CD14-positive monocyte (primary cell): ENCODE measurements at regions not wholly inside any gene's neighbourhood (a gene's known extent, or its start where the extent isn't known, plus 50 kb on each side); places are given as distances from the start of the nearest gene placed in this dataset.

Experiments
- DNase-seq, 3 donors: peaks; one replicate each; pipeline ENCODE4 v3.0.0-alpha.2; 2011 to 2022
- H2AFZ ChIP-seq: 2 replicates; pipeline ENCODE4 v1.6.0; 2012; ENCODE audit warnings: mild to moderate bottlenecking, low read depth, low read length, inconsistent platforms; ENCODE audit not compliant: insufficient read depth, poor library complexity, severe bottlenecking
- H3K27ac ChIP-seq, 2 donors: 1 replicate in 1 of 2; 2 replicates in 1 of 2; pipeline ENCODE4 v1.5.1; 2012 to 2013; ENCODE audit warnings: low read length in 2 of 2, control low read depth in 1 of 2, inconsistent platforms in 1 of 2, low read depth in 1 of 2, mild to moderate bottlenecking in 1 of 2
- H3K27me3 ChIP-seq, 2 donors: one replicate each; pipeline versions ENCODE4 v1.6.0 to v1.6.1; 2011 to 2013; ENCODE audit warnings: low read length in 2 of 2; ENCODE audit not compliant: control insufficient read depth in 2 of 2, insufficient read depth in 2 of 2
- H3K36me3 ChIP-seq, 2 donors: replicated peaks in 1 of 2; 1 replicate in 1 of 2; 2 replicates in 1 of 2; pipeline versions ENCODE4 v1.5.1 to v1.6.1; 2012 to 2013; ENCODE audit warnings: low read length in 2 of 2, control low read depth in 1 of 2, inconsistent platforms in 1 of 2, mild to moderate bottlenecking in 1 of 2; ENCODE audit not compliant: insufficient read depth in 2 of 2, control insufficient read depth in 1 of 2
- H3K4me1 ChIP-seq, 2 donors: 1 replicate in 1 of 2; 2 replicates in 1 of 2; pipeline versions ENCODE4 v1.5.1 to v1.6.1; 2012 to 2013; ENCODE audit warnings: low read length in 2 of 2, control low read depth in 1 of 2, inconsistent platforms in 1 of 2, mild to moderate bottlenecking in 1 of 2, moderate library complexity in 1 of 2; ENCODE audit not compliant: insufficient read depth in 2 of 2, control insufficient read depth in 1 of 2
- H3K4me2 ChIP-seq: replicated peaks from 2 replicates; pipeline ENCODE3; 2012; ENCODE audit warnings: low read length, moderate library complexity, mild to moderate bottlenecking; ENCODE audit not compliant: poor library complexity, severe bottlenecking; ENCODE audit errors: extremely low read depth
- H3K4me3 ChIP-seq, 3 experiments: fragments of 200-600 bp in 1 of 3; sonication (generic) in 1 of 3; replicated peaks in 1 of 3; 1 replicate in 2 of 3; 2 replicates in 1 of 3; pipeline ENCODE4 v1.5.1; 2011 to 2013; ENCODE audit warnings: low read length in 3 of 3, mild to moderate bottlenecking in 3 of 3, control low read depth in 2 of 3, low read depth in 2 of 3, inconsistent platforms in 1 of 3, moderate library complexity in 1 of 3
- H3K79me2 ChIP-seq: 2 replicates; pipeline ENCODE4 v1.6.0; 2012; ENCODE audit warnings: mild to moderate bottlenecking, control low read depth, inconsistent platforms, low read length, moderate library complexity; ENCODE audit not compliant: insufficient read depth
- H3K9ac ChIP-seq: 2 replicates; pipeline ENCODE4 v1.6.0; 2017; ENCODE audit warnings: low read length, mild to moderate bottlenecking; ENCODE audit not compliant: insufficient read depth, poor library complexity, severe bottlenecking
- H3K9me3 ChIP-seq, 2 donors: replicated peaks in 1 of 2; 1 replicate in 1 of 2; 2 replicates in 1 of 2; pipeline versions ENCODE4 v1.5.1 to v1.6.1; 2012 to 2013; ENCODE audit warnings: low read length in 2 of 2, control low read depth in 1 of 2; ENCODE audit not compliant: control insufficient read depth in 1 of 2, insufficient read depth in 1 of 2
- H4K20me1 ChIP-seq: 2 replicates; pipeline ENCODE4 v1.6.0; 2012; ENCODE audit warnings: mild to moderate bottlenecking, low read length, control low read depth, moderate library complexity; ENCODE audit not compliant: insufficient read depth
- H3K27ac Mint-ChIP-seq, 7 donors: one replicate each; pipeline ENCODE4 v1.8.0; 2020; ENCODE audit warnings: mild to moderate bottlenecking in 7 of 7, mixed read lengths in 7 of 7, moderate library complexity in 6 of 7, inconsistent platforms in 2 of 7
- H3K27me3 Mint-ChIP-seq, 3 donors: one replicate each; pipeline ENCODE4 v1.8.0; 2021 to 2022; ENCODE audit warnings: low read depth in 3 of 3, mild to moderate bottlenecking in 3 of 3, mixed read lengths in 3 of 3, moderate library complexity in 3 of 3, inconsistent platforms in 1 of 3
- H3K36me3 Mint-ChIP-seq, 2 donors: one replicate each; pipeline ENCODE4 v1.8.0; 2020; ENCODE audit warnings: mixed read lengths in 2 of 2, inconsistent platforms in 1 of 2, mild to moderate bottlenecking in 1 of 2
- H3K4me1 Mint-ChIP-seq: one replicate; pipeline ENCODE4 v1.8.0; 2020; ENCODE audit warnings: mild to moderate bottlenecking, mixed read lengths
- H3K4me3 Mint-ChIP-seq, 2 donors: one replicate each; pipeline ENCODE4 v1.8.0; 2020; ENCODE audit warnings: mild to moderate bottlenecking in 2 of 2, mixed read lengths in 2 of 2, moderate library complexity in 1 of 2
- H3K9me3 Mint-ChIP-seq, 7 donors: one replicate each; pipeline ENCODE4 v1.8.0; 2020 to 2022; ENCODE audit warnings: mixed read lengths in 7 of 7, mild to moderate bottlenecking in 6 of 7, moderate library complexity in 6 of 7, inconsistent platforms in 2 of 7
- CTCF ChIP-seq: fragments of 200-600 bp; IDR thresholded peaks from one replicate; pipeline ENCODE4 v1.8.0; 2022; ENCODE audit warnings: antibody characterized with exemption, mild to moderate bottlenecking
- WGBS: methylation state at CpG from one replicate; pipeline ENCODE4 v1.1.5; 2013; ENCODE audit warnings: missing lambda C conversion rate; ENCODE audit not compliant: insufficient coverage; 5-methylcytosine and 5-hydroxymethylcytosine counted together
- intact Hi-C, 2 donors: fragments of 100-400 bp; cut with micrococcal nuclease; formaldehyde crosslinking; loops; one replicate each; pipeline versions ENCODE4 v1.15.0 to v1.15.1; 2023

- no peak overlapping the region for H3K4me2 ChIP-seq
- DNase-seq = no peak
- no peaks in the 10 kb centered on the region for H3K27me3 ChIP-seq
- no peak overlapping the region for H3K27ac ChIP-seq
- no peaks in the 10 kb centered on the region for H4K20me1 ChIP-seq
- TF ChIP-seq CTCF = no peak
- no peak overlapping the region for H3K4me3 Mint-ChIP-seq
- no peaks in the 10 kb centered on the region for H3K36me3 ChIP-seq
- H3K36me3 Mint-ChIP-seq = no peaks in the 10 kb centered on the region
- peaks cover 22 to 40% (median 29%) of the 10 kb centered on the region in 7 donors for H3K9me3 Mint-ChIP-seq
- no peak overlapping the region for H3K9ac ChIP-seq
- peaks cover 0 to 1% (median 0%) of the 10 kb centered on the region in 3 donors for H3K27me3 Mint-ChIP-seq
- H3K9me3 ChIP-seq = peaks cover 48 to 50% of the 10 kb centered on the region in 2 donors
- H3K79me2 ChIP-seq = no peaks in the 10 kb centered on the region
- H2AFZ ChIP-seq = no peak overlapping the region
- H3K4me1 ChIP-seq = no peaks in the 10 kb centered on the region
- no peaks in the 10 kb centered on the region for H3K4me1 Mint-ChIP-seq
- no peak overlapping the region for H3K27ac Mint-ChIP-seq
- WGBS = 96% methylated on average over 35 of the region's 35 CpGs
- H3K4me3 ChIP-seq = no peak overlapping the region
- intact Hi-C loops = no loop called here
Observed at GRCh38 chr9:80359941-80360881, 788.4 kb downstream of the TLE4 start.

GRCh38 chr9:80359291-80359690, 787.5 kb downstream of the TLE4 start:
- H3K9me3 Mint-ChIP-seq = peaks cover 22 to 34% (median 29%) of the 10 kb centered on the region in 7 donors
- intact Hi-C loops = no loop called here
- Histone ChIP-seq H3K36me3 (no peaks in the 10 kb centered on the region), H3K4me3 (no peak overlapping the region), H3K9ac (no peak overlapping the region), H3K4me1 (no peaks in the 10 kb centered on the region), H3K27ac (no peak overlapping the region), H3K79me2 (no peaks in the 10 kb centered on the region), H3K27me3 (no peaks in the 10 kb centered on the region), H3K9me3 (peaks cover 50 to 51% of the 10 kb centered on the region in 2 donors), H4K20me1 (no peaks in the 10 kb centered on the region), H2AFZ (no peak overlapping the region), H3K4me2 (no peak overlapping the region)
- no peaks in the 10 kb centered on the region for H3K4me1 Mint-ChIP-seq
- 91% methylated on average over 10 of the region's 11 CpGs for WGBS
- H3K36me3 Mint-ChIP-seq = no peaks in the 10 kb centered on the region
- no peak for TF ChIP-seq CTCF
- H3K4me3 Mint-ChIP-seq = no peak overlapping the region
- H3K27me3 Mint-ChIP-seq = peaks cover 0 to 1% (median 0%) of the 10 kb centered on the region in 3 donors
- DNase-seq = no peak
- no peak overlapping the region for H3K27ac Mint-ChIP-seq
